Stimulated activated CD4-positive, alpha-beta T cell treated with anti-CD3 and anti-CD28 coated beads, Interleukin-12 subunit alpha, Interleukin-12 subunit beta, amount 100 ng/mL, for 24 hours (primary cell): ENCODE measurements at regions not wholly inside any gene's neighbourhood (a gene's known extent, or its start where the extent isn't known, plus 50 kb on each side); places are given as distances from the start of the nearest gene placed in this dataset.
"Not testable (repeated sequence)": the region's sequence is repeated elsewhere in the genome, so short reads cannot be mapped to it uniquely, and the experiment has no call there.

Source experiments
- DNase-seq, 2 experiments: peaks; one replicate each; pipeline ENCODE4 v3.0.0-alpha.2; 2020; ENCODE audit warnings: low read depth in 2 of 2

- DNase-seq, result no peak
These were observed 85.6 kb downstream of the OLFM1 start for GRCh38 chr9:135173066-135173465.

GRCh38 chr9:135174248-135174647 is 86.8 kb downstream of the OLFM1 start:
- no peak for DNase-seq

DNA sequence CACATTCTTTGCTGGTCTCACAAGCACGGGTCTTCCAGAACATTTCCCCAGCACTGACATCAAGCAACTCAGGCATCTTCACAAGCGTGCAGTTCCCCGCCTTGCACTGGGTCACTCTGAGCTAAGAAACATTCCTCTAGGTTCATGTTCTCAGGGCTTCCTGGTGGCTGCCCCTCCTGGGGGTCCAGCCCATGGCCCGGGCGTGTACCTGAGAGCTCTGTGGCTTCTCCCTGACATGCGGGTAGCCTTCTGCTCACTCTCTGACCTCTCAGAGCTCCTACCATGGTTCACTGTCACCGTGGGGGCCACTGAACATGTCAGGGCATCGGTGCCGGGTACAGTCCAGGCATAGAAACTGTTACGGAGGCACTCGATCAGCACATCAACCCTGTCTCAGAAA is 87.5 kb downstream of the OLFM1 start:
- DNase-seq, result no peak

GRCh38 chr9:135176284-135176683 is 88.8 kb downstream of the OLFM1 start:
- DNase-seq, result no peak

- DNase-seq, result not testable (repeated sequence)
These were observed 90.1 kb downstream of the OLFM1 start for GRCh38 chr9:135177562-135177961.

GRCh38 chr9:135178498-135178897 is 91.0 kb downstream of the OLFM1 start:
- no peak for DNase-seq

DNA sequence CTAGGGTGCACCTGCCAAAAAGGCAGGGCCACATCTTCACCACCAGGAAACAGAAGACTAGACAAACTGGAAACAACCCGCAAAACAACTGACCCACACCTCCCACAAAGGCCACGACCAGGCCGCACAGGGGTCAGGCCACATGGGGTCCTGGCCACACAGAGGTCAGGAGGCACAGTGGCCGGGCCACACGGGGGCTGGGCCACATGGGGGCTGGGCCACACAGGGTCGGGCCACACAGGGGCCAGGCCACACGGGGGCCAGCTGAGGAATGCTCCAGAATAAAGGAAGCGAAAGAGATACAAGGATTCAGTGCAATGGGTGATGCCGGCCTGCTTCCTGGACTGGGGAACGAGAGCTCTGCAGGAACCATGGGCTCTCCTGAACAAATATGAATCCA is 91.6 kb downstream of the OLFM1 start:
- no peak for DNase-seq

DNA sequence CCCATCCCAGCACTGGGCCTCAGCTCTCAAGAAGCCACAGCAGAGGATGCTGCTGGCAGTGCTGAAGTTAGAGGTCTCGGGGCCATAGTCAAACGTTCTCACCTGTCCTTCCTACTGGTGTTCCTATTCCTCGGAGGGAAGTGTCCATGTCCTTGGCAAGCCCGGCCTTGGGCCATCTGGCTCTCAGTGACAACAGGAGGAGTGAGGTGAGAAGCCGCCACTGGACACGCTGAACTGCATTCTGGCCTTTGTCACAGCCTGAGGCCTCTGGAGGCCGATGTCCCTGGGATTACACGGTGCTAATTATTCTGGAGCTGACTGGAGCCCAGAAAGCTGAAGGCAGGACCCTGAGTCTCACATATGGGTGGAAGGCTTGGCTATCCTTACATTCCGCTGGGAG is 92.5 kb downstream of the OLFM1 start:
- no peak for DNase-seq

- DNase-seq, result no peak
These were observed 93.1 kb downstream of the OLFM1 start for GRCh38 chr9:135180586-135180985.

- DNase-seq, result no peak
These were observed 93.9 kb downstream of the OLFM1 start for GRCh38 chr9:135181336-135181735.

DNA sequence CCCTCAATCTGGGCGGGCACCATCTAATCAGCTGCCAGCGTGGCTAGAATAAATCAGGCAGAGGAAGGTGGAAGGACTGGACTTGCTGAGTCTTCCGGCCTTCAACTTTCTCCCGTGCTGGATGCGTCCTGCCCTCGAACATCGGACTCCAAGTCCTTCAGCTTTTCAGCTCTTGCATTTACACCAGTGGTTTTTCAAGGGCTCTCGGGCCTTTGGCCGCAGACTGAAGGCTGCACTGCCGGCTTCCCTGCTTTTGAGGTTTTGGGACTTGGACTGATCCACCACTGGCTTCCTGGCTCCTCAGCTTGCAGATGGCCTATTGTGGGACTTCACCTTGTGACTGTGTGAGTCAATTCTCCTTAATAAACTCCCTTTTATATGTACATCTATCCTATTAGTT is 94.4 kb downstream of the OLFM1 start:
- DNase-seq, result not testable (repeated sequence)

GRCh38 chr9:135183069-135183468 is 95.6 kb downstream of the OLFM1 start:
- no peak for DNase-seq

DNA sequence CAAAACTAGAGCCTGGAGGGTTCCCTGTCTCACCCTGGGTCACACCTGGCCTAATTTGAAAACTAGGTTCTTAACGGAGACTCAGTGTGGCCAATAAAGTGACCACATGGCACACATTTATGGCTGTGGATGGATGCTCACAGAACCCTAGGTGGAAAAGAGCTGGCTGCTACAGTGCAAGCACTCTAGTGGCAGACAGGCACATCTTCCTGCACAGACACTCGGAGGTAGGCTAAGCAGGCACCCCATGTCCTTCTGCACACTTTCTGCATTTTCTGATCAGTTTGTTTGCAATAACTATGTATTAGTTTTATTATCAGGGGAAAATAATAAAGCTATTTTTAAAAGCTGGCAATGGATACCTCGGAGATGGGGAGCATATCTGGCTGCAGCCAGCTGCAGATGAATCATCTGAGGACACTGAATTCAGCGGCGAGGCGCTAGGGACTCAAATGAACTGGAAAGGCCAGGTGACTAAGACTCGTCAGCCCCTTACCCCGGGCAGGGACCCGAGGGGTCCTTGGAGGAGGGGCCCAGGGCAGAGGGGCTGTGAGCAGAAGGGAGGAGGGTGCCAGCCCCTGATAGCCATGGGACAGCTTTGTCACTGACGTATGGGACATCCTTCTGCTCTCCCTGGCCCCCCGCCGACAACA is 96.2 kb downstream of the OLFM1 start:
- no peak for DNase-seq

DNA sequence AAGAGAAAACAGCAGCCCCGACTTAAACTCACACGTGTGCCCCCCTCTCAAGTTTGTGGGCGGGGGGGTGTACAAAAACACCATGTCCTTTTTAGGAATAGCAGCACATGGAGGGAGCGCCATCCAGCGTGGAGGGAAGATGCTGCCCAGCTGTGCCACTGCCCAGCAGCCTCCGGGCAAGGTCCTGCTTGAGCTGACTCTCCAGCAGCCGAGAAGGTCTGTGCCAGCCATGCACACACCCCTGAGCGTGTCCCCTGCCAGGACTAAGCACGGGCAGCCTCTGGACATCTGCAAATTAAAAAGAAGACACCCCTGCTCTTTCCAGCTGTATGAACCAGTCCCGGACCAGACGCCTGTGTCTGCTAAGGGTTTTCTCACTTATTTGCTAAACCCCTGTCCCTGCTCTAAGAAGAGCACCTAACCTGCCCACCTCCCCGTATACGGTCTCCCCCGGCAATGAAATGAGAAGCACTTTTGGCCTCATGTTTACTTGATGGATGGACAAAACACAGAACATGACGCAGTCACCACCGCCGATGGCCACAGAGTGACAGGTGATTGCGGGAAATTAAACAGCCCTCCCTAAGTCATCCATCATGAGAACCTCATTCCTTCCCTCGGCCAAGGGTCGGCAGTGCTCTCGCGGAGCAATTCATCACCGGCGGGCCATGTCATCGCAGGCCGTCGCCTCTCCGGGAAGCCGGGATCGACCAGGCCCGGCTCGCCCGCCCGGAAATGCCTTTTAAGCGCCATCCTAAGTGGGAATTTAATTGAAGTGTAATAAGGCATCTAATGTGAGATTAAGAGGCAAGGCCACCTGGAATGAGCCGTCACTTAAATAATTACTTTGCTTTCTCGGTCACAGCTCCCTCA is 96.9 kb downstream of the OLFM1 start:
- no peak for DNase-seq

- DNase-seq, result no peak
These were observed 97.6 kb downstream of the OLFM1 start for GRCh38 chr9:135185060-135185459.

DNA sequence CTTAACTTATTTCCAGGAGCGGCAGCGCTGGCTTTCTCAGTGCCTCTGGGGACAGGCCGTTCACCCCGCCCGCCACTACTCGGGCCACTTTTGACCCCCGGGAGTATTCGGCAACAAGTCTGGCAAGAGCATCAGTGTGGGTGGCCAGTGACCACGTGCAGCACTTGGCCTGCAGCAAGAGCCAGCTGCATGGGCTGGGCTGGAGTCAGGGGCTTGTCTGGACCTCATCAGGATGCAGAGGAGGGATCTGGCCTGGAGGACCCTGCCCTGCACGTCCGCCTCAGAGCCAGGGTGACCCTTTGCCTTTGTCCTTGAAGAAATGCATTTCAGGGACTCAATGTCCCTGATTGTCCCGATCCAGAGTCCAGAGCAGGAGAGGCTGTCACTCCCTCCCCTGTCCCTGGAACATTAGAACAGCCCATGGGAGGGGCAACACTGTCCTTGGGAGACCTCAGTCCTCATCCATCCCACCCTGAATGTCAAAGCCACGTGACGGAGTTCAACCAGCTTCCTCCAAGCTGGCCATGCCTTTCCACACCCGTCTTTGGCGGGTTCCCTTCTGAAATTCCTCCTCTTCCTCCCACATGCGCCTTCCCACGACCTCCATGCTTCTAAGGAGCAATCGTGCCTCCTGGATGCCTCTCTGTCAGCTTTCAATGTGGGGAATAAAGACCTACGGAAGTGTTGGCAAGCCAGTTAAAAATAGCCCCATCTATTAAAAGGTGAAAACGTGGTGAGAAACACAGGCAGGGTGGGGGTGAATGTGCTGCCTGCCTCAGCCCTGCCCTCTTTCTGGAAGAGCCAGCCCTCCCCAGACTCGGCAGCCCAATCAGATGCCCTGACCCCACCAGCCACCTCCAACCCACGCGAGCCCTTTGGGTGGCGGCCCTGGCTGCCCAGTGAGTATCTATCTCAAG is 99.0 kb downstream of the OLFM1 start:
- no peak for DNase-seq

DNA sequence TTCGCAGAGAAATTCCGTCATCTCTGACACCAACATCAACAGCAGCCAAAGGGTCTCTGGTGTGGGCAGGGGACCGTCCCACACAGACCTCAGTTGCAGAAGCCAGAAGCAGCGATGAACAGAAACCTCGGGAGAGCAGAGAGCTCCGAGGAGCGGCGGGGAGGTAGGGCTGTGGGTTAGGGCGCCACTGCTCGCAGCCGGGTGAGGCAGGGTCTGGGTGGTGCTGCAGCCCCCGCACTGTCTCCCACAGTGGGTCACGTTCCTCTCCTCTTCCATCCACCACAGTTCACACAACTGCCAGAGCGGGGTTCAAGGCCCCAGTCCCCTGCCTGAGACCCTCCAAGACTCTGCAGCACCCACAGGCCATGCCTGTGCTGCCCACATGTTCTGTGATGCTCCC is 99.9 kb downstream of the OLFM1 start:
- no peak for DNase-seq

GRCh38 chr9:135188681-135189151 is 101.2 kb downstream of the OLFM1 start:
- no peak for DNase-seq

DNA sequence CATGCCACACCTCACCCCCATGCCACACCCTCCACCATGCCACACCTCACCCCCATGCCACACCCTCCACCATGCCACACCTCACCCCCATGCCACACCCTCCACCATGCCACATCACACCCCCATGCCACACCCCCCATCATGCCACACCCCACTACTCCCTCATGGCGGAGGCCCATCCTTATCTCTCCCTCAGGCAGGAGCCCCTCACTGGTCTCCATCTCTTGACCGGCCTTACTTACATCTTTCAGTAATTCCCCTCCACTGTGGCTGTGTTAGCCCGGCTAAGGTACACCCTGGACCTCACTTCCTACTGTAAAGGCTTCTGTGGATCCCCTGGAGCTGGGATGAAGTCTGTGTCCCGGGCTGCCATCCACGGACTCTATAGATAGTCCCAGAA is 102.0 kb downstream of the OLFM1 start:
- DNase-seq, result no peak

- no peak for DNase-seq
These were observed 103.5 kb downstream of the OLFM1 start for GRCh38 chr9:135190789-135191577.

- DNase-seq, result no peak
These were observed 105.2 kb downstream of the OLFM1 start for GRCh38 chr9:135192686-135193085.
